Medulla oblongata (tissue), 1 donor: ENCODE measurements at regions not wholly inside any gene's neighbourhood (a gene's known extent, or its start where the extent isn't known, plus 50 kb on each side); places are given as distances from the start of the nearest gene placed in this dataset.

Source experiments
- DNase-seq: peaks from one replicate; pipeline ENCODE4 v3.0.0-alpha.2; 2015; ENCODE audit errors: extremely low spot score

DNA sequence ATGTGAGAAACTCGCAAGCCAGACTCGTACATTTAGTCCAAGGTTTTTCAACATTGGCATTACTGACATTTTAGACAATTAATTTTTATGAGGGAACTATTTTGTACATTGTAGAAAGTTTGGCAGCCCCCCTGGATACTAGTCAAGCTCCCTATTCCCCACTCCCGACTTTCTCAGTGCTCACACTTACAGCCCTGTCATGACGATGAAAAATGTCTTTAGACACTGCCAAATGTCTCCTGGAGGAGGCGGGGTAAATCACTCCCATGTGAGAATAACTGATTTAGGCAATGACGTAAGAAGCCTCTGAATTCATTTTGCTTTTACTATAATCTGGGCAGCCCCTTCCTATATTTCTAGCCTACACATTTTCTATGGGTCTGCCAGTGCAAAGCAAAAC, 535.8 kb upstream of the KLHL1 start:
- DNase-seq: no peak

DNA sequence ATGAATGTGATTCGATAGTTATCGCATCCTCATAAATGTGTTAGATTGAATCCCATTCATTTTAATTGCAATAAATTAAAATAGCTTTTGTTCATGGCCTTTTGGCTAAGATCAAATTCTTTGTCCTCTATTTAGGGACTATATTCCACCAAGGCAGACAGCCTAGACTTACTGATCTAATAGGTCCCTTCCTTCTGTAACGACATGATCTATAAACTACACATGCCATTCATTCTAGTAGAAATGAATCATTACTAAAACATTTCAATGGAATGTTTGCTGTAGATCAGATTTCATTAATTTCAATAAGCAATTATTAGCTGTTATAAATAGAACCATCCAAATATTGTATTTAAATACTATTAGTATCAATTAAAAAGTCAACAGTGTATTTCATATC, 526.6 kb upstream of the KLHL1 start:
- DNase-seq: no peak

DNA sequence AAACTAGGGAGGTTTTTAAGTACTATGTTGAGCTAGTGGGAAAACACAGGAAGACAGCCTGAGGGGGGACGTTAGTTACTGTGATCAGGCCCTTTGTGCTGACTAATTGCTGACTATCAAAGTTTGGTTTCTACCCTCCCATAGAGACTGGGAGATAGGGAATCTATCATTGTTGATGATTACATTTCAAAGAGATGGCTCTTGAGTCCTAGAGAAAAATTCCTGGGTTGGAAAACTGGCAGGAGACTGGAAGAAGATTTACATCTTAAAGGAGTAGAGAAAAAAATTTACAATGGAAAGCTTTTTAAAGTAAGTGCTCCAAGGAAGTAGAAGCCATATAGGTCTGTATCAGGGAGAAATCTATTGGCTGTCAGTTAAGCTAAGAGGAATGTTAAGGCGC, 522.0 kb upstream of the KLHL1 start:
- DNase-seq: no peak

DNA sequence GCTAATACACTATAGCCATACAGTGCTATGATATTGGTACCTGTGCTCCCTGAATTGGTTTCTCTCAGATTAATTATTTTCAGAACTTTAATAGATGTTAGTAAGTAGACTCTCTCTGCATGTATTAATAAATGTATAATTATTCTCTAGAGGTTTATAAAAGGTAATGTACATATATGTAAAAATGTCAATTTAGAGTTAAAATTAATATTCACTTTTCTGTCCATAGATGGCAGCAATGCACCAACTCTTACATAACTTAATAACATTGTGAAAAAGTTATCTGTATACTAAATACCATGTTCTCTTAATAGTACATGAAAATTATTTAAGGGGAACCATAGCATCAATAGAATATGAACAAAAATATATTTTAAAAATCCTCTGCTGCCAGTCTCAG, 515.0 kb upstream of the KLHL1 start:
- DNase-seq: peak; percentile 5

DNA sequence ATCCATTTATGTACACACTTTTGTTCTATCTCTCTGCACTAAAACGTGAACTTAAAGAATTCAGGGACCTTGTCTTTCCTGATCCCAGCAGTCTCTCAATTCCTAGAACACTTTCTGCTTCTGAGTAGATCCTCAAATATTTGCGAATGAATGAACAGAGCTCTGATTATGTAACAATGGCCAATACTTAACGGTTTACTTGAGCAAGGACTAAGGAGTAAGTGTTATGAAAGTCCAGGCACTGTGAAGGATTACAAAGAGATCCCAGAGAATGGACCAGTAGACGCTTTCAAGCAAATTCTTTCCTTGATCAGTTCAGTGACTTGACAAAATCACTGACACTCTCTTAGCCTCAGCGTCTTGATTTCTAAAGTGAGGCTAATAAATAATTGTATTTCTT, 514.5 kb upstream of the KLHL1 start:
- no peak for DNase-seq

DNA sequence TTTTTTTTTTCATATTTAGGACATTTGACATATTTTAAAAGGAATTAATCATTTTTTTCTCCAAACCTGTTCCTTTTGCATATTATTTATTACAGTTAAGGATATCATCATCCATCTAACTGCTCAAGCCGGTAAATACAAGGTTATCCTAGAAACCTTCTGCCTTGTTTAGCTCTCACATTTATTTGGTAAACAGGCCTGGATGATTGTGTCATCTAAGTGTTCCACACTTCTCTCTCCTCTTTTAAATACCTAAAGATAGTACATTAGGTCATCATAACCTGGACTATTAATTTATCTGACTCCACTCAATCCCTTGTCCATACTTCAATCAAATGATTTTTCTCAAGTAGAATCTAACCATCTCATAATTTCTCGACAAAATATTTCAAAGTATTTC, 511.7 kb upstream of the KLHL1 start:
- DNase-seq: no peak

DNA sequence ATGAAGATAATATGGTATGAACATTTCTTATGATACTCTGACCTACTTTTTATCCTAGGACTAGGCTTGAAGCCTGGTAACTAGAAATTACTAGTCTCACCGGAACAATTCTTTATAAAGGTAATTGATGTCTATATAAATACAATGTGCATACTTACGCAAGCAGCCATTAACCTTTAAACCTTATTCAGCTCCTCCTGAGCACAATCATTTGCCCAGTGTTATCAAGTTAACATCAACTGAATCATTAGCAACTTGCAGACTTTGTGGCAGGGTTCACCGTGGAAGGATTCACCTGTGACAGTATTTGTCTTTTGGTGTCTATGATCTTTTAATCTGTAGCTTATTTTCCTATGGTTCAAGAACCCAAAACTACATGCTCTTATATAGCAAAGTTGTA, 508.6 kb upstream of the KLHL1 start:
- no peak for DNase-seq

DNA sequence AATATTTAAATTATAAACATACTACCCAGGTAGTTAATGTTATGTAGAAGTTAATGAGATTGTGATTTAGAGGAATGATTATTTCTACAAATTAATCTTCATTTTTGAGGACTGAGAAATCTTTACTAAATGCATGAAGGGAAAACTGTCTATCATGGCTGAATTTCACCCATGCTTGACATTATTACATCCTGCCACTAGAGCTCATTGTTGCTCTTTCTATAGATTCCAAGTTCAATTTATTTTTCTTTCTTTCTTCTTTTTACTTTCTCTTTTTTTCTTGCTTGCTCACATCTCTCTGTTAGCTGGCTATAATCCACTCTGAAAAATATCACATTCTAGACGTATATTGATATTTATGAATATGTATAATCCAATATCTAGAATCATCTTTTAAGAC, 505.0 kb upstream of the KLHL1 start:
- DNase-seq: no peak

DNA sequence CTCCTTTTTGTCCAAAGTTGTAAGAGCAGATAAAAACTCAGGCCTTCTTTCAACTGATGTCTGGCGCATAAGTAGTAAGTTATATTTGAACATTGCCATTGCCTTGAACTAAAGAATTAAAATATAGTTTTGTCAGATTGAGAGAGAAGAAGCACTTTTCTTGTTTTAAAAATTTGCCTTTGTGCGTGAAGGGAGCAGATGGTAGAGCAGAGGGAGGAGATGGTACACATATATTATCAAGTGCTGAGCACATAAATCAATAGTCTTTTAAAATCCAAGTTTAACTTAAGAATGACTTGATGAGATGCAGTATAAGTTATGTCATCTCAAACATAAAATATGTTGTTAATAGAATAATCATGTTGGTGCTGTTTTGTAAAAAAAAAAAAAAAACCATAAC, 504.6 kb upstream of the KLHL1 start:
- DNase-seq: no peak

DNA sequence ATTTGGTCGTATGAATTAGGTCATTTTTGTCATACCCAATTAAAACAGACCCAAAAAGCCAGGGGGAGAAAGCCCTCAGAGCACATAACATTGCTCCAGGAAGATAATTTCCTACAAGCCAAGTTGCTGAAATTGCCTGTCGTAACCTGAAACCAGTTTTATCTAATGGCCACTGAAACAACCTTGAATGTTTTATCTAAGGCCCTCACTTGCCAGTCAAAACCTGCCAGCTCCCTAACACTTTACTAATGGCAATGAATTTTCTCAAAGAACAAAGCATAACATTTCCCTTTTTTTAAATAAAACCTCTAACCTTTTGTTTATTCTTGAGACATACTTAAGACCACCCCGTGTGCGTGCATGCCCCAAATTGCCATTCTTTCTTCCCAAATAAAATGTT, 496.2 kb upstream of the KLHL1 start:
- DNase-seq: no peak

DNA sequence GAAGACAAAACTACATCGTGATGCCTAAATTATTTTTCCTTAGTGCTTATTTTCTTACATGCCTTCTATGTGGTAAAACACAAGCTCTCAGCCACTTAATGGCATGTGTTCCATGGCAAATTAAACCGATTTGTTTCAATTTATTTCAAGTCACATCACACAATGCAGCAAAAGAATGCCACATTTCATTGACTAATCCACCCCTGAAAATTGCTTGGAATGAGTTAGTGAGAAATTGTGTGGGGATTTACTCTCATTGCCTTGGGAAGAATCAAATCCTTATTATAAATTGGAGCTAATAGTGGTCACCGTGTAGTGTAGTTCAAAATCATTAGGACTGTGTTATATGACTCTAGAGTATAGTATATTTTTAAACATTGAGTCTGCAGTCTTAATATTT, 485.5 kb upstream of the KLHL1 start:
- no peak for DNase-seq

DNA sequence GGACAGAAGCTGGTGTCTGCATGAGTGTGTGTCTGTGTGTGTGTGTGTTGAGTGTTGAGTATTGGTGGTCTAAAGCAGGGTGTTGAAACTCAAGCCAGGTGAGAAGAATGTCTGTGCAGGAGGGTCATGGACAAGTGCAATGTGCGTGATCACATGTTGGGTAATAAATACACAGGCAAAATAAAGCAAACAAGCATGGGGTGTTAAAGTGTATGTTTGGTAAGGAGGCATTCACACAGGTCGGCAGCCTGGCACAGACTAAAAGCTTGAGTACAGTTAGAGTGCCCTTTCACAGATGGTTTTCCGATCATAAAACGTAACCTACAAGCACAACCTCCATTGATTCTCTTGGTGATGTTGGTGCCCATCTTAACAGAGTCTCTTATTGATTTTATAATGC, 476.9 kb upstream of the KLHL1 start:
- DNase-seq: no peak

DNA sequence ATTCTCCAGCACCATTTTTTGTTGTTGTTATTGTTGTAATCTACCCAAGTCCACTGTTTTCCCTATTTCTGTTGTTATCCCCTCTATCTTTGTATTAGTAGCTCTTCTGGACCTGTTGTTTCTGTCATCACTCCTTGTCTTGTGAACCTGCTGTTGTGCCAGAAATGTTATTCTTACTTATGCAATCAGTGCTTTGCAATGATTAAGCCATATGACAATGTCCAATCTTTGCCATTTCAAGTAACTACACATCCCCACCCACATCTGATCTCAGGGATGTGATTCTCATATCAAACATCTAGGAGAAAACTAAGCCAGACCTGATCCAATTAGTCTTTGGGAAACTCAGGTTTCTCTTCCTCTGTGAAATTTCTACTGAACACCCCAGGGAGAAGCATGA, 472.6 kb upstream of the KLHL1 start:
- DNase-seq: no peak

DNA sequence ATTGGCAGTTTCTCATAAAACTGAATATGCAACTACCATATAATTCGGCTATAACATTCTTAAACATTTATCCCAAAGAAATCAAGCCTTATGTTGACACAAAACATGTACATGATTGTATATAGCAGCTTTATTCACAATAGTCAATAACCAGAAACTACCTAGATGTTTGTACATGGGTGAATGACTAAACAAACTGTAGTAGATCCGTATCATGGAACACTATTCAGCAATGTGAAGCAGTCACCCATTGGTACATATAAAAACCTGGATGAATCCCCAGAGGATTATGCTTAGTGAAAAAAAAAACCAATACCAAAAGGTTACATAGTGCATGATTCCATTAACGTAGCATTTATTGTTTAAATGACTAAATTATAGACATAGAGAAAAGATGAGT, 471.7 kb upstream of the KLHL1 start:
- DNase-seq: no peak

DNA sequence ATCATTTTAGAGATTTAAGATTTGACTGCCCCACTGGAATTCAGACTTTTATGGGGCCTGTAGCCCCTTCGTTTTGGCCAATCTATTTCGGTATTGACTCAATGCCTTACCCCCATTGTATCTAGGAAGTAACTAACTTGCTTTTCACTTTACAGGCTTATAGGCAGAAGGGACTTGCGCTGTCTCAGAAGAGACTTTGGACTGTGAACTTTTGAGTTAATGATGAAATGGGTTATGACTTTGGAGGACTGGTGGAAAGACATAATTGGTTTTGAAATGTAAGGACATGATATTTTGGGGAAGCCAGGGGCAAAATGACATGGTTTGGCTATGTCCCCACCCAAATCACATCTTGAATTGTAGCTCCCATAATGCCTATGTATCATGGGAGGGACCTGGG, 463.0 kb upstream of the KLHL1 start:
- no peak for DNase-seq

DNA sequence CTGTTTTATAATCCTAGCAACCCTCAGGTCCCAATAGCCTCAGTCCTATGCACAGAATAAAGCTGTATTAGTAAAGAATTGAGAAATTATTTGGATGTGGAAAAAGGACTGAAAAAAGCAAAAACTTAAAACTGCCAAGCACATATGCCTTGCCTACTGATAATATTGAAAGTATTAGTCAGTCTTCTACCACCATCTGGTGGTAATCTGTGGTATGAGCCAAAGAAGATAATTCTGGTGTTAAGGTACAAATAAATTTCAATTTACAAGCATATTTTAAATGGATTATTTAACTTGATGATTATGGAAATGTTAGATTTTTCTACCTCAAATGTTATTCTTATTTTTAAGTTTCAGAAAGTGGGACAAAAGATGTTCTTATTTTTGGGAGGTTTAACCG, 460.3 kb upstream of the KLHL1 start:
- DNase-seq: peak; percentile 54

DNA sequence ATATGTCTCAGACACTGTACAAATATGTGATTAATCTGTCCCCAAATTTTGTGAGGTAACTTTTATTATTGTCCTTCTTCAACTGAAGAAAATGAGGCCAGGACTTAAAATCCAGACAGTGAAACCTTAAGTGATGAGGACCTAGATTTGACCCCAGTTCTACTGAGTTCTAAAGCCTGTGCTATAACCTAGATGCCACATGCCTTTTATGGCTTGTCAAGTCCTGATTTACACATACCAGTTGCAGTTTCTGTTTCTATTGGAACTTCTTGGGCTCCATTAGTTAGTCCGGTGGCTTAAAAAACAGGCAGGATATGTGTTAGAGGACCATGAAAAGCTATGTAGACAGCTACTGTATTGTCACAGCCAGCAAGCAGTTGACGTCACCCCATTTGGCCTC, 436.5 kb upstream of the KLHL1 start:
- no peak for DNase-seq

DNA sequence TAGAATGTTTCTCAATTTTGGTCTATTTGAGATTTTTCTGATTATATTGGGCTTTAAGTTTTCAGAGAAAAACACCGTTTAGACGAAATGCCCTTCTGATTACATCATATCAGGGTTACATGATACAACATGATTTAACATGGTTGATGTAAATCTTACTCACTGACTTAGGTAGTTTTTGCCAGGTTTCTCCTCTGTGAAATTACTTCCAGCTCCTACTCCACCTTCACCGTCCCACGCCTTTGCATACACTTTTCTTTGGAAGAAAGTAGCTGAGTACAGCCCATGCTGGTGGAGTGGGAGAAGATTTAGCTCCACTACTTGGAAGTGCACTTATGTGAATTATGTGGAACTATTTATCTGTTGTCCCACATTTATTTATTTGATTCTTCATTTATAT, 433.2 kb upstream of the KLHL1 start:
- no peak for DNase-seq

DNA sequence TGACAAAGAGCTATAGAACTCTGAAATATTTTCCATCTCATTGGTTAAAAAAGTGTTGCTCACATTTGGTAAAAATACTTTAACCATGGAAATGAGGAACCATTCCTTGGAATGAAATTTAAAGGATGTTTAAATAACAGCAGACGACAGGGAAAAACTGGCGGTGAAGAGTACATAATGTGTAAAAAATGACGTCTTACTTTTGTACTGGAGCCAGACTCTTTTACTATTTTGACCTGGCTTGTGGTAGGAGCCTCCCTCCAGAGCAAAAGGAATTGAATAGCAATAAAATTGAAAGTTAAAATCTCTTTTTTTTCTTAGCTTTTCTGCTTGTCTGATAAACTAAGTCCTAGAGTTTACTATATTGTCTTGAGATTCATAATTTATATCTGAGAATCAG, 426.2 kb upstream of the KLHL1 start:
- no peak for DNase-seq

DNA sequence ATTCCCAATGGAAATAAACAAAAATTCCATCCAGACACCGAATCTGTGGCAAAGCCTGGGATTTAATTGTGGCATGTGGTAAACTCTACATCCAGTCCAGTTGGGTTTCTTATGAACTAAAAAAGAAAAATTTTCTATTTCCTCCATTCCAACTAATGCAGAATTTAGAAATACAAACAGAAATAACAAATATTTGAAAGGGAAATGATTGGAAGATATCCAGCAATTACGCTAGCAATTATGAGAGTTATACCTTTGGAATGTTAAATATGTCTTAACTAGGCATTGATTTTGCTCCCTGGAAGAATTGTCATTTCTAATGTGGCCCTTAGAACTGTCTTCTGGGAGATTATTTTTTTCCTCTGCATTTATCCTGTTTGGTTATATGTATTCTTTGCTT, 421.4 kb upstream of the KLHL1 start:
- no peak for DNase-seq

DNA sequence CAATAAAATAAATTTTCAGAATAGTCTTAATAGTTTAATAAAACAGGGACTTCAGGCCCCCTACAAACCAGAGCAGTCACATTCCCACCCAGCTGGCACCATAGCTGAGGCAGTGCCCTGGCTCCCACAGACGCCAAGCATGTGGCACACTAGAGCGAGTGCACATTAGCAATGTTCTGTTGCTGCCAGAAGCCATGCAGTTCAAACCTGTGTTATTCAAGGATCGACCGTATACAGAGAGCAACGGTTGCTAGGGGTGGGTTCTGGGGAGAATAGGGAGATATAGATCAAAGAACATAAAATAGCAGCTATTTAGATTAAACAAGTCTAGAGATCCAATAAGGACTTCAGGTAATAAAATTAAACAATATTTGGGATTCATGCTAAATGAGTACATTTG, 419.3 kb upstream of the KLHL1 start:
- no peak for DNase-seq

DNA sequence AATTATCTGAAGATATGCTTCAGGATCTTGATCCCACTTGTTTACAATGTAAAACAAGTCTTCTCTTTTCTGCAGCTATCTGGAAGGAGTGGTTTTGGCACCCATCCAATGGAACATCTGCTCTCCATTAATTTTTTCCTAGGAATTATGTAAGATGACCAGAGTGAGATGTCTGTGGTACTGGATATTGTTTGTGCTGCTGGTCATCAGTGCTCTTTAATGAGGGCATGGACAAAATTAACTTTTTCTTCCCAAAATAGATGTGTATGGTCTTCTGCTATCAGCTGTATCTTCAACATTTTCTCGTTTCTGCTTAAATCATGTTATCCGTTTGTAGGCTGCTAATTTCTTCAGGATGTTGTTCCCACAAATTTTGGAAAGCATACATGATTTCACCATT, 415.4 kb upstream of the KLHL1 start:
- DNase-seq: no peak

DNA sequence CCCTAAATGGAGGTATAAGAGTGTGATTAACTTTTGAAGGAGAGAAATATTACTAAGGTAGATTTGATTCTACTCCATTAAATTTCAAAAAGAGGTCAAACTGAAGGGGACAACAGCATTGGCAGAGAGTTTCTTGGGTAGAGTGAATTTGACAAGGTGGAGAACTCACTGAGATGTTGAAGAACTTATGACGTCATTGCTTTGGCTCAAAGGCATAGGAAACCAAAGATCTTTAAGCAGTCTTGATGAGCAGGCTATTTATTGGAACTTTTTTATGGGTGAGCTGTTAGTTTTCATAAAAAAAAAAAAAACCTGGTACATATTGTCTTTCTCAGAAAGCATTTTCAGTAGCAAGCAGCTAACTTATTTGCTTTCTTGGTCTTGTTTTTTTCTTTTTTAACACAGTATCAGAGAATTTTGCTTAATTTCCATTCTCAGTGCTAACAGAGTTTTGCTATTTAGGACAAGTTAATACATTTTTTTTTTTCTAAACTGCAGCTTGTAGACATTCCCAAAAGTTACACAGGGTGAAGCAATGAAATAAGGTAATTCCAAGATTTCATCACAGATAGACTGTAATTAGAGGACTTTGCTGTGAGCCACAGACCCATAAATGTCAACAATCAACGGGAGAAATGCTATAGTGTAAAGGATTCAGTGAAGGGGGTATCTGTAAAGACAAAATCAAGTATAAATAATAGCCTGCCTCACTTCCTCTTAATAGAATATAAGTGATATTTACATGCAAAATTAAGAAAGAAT, 412.2 kb upstream of the KLHL1 start:
- no peak for DNase-seq

DNA sequence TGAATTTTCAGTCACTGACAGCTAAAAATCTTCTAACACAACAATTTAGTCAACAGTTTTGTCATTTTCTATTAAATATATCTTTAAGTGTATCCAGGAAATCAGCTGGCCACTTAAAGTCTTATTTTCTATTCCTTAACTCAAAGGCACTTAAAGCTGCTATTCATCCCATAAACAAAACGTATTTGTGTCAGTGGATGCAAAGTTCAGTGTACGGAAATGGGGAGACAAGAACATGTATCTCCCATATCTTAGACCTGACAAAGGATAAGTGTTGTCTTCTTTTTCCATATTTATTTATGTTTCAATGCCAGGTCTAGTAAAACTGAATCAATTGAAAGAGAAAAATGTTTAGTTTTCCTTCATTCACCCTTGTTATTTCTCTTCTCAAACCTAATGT, 409.8 kb upstream of the KLHL1 start:
- DNase-seq: no peak
